Neuronal stem cell (in vitro differentiated cells): ENCODE measurements at regions not wholly inside any gene's neighbourhood (a gene's known extent, or its start where the extent isn't known, plus 50 kb on each side); places are given as distances from the start of the nearest gene placed in this dataset.

Source experiments
- DNase-seq: peaks from one replicate; pipeline ENCODE4 v3.0.0-alpha.2; 2013; ENCODE audit warnings: low spot score
- H2AFZ ChIP-seq: one replicate; pipeline ENCODE4 v1.6.1; 2013; ENCODE audit warnings: mild to moderate bottlenecking, low read length, inconsistent platforms
- H2AK5ac ChIP-seq: 2 replicates; pipeline ENCODE4 v1.6.1; 2013; ENCODE audit warnings: low read depth, mild to moderate bottlenecking, inconsistent platforms, low read length, moderate library complexity, mixed read lengths
- H2BK120ac ChIP-seq: 2 replicates; pipeline ENCODE4 v1.6.1; 2013; ENCODE audit warnings: low read depth, mild to moderate bottlenecking, inconsistent platforms, low read length, moderate library complexity, mixed read lengths
- H2BK12ac ChIP-seq: one replicate; pipeline ENCODE4 v1.6.1; 2013; ENCODE audit warnings: low read length, inconsistent platforms
- H2BK15ac ChIP-seq: 2 replicates; pipeline ENCODE4 v1.6.1; 2013; ENCODE audit warnings: mild to moderate bottlenecking, low read length, inconsistent platforms, mixed read lengths
- H2BK5ac ChIP-seq: one replicate; pipeline ENCODE4 v1.6.1; 2013; ENCODE audit warnings: inconsistent platforms, mild to moderate bottlenecking, low read length, moderate library complexity
- H3K14ac ChIP-seq: one replicate; pipeline ENCODE4 v1.6.1; 2013; ENCODE audit warnings: low read length, inconsistent platforms
- H3K18ac ChIP-seq: 2 replicates; pipeline ENCODE4 v1.6.1; 2013; ENCODE audit warnings: low read length, inconsistent platforms
- H3K23ac ChIP-seq: 2 replicates; pipeline ENCODE4 v1.6.1; 2013; ENCODE audit warnings: low read depth, mild to moderate bottlenecking, mixed read lengths, low read length, inconsistent platforms; ENCODE audit not compliant: poor library complexity
- H3K27ac ChIP-seq: replicated peaks from 3 replicates; pipeline ENCODE4 v1.5.1; 2013; ENCODE audit warnings: low read length, inconsistent platforms
- H3K27me3 ChIP-seq, 3 experiments: 2 replicates each; pipeline ENCODE4 v1.6.1; 2013; ENCODE audit warnings: low read length in 3 of 3, mild to moderate bottlenecking in 2 of 3, inconsistent platforms in 1 of 3, low read depth in 1 of 3, mixed read lengths in 1 of 3, moderate library complexity in 1 of 3; ENCODE audit not compliant: control insufficient read depth in 3 of 3, insufficient read depth in 3 of 3
- H3K36me3 ChIP-seq, 2 donors: replicated peaks in 1 of 2; 2 replicates each; pipeline ENCODE4 v1.6.1; 2013; ENCODE audit warnings: low read length in 2 of 2; ENCODE audit not compliant: control insufficient read depth in 2 of 2, insufficient read depth in 2 of 2
- H3K4ac ChIP-seq: 2 replicates; pipeline ENCODE4 v1.6.1; 2013; ENCODE audit warnings: inconsistent platforms, mild to moderate bottlenecking, low read length, moderate library complexity
- H3K4me1 ChIP-seq, 2 donors: 1 replicate in 1 of 2; 2 replicates in 1 of 2; pipeline ENCODE4 v1.6.1; 2013; ENCODE audit warnings: low read length in 2 of 2, low read depth in 1 of 2; ENCODE audit not compliant: control insufficient read depth in 2 of 2, insufficient read depth in 1 of 2
- H3K4me2 ChIP-seq: one replicate; pipeline ENCODE4 v1.6.1; 2013; ENCODE audit warnings: mild to moderate bottlenecking, low read length, inconsistent platforms; ENCODE audit not compliant: insufficient read depth, poor library complexity, severe bottlenecking
- H3K4me3 ChIP-seq, 2 donors: 2 replicates each; pipeline ENCODE4 v1.5.1; 2013; ENCODE audit warnings: low read length in 2 of 2, mild to moderate bottlenecking in 2 of 2, inconsistent platforms in 1 of 2, moderate library complexity in 1 of 2
- H3K79me1 ChIP-seq: one replicate; pipeline ENCODE4 v1.6.1; 2013; ENCODE audit warnings: low read depth, mild to moderate bottlenecking, inconsistent platforms, low read length, moderate library complexity
- H3K9ac ChIP-seq: one replicate; pipeline ENCODE4 v1.6.1; 2013; ENCODE audit warnings: mild to moderate bottlenecking, low read depth, low read length, inconsistent platforms; ENCODE audit not compliant: poor library complexity
- H3K9me3 ChIP-seq, 2 donors: replicated peaks in 1 of 2; 2 replicates each; pipeline versions ENCODE3 to v1.6.1; 2013; ENCODE audit warnings: low read length in 2 of 2, mild to moderate bottlenecking in 2 of 2, inconsistent platforms in 1 of 2, low read depth in 1 of 2, mixed read lengths in 1 of 2, moderate library complexity in 1 of 2; ENCODE audit not compliant: control insufficient read depth in 2 of 2, insufficient read depth in 1 of 2
- H4K8ac ChIP-seq: one replicate; pipeline ENCODE4 v1.6.1; 2013; ENCODE audit warnings: low read depth, mild to moderate bottlenecking, inconsistent platforms, low read length, moderate library complexity
- H4K91ac ChIP-seq: one replicate; pipeline ENCODE4 v1.6.1; 2013; ENCODE audit warnings: low read length, low read depth, mild to moderate bottlenecking, inconsistent platforms; ENCODE audit not compliant: poor library complexity
- WGBS, 2 donors: extraction: QIAGEN DNeasy Blood & Tissue Kit; methylation state at CpG; one replicate each; pipeline ENCODE4 v1.1.7; 2013; ENCODE audit warnings: missing lambda C conversion rate in 2 of 2, mixed read lengths in 1 of 2; ENCODE audit not compliant: insufficient read length in 2 of 2, insufficient replicate concordance in 1 of 2; ENCODE audit errors: extremely low coverage in 2 of 2; 5-methylcytosine and 5-hydroxymethylcytosine counted together

GRCh38 chr15:77744398-77744797 is 111.7 kb upstream of the LINGO1 start:
- Histone ChIP-seq H3K9ac (no peak overlapping the region), H3K23ac (no peak overlapping the region), H2AFZ (no peak overlapping the region), H3K79me1 (peaks cover 1% of the 10 kb centered on the region), H4K8ac (no peak overlapping the region), H3K4me2 (no peak overlapping the region), H3K36me3 (no peaks in the 10 kb centered on the region), H2BK5ac (no peak overlapping the region), H3K9me3 (peaks cover 0 to 2% of the 10 kb centered on the region in 2 donors), H3K4me3 (no peak overlapping the region), H2BK15ac (no peak overlapping the region), H2BK12ac (no peak overlapping the region), H3K27ac (no peak overlapping the region), H3K18ac (no peak overlapping the region), H3K27me3 (peaks cover 0 to 32% (median 3%) of the 10 kb centered on the region in 3 experiments), H3K4ac (no peak overlapping the region), H2AK5ac (no peak overlapping the region), H3K14ac (no peak overlapping the region), H3K4me1 (peaks cover 2 to 19% of the 10 kb centered on the region in 2 donors), H2BK120ac (no peak overlapping the region), H4K91ac (no peak overlapping the region)
- WGBS, 2 donors: no CpG with 5 or more reads among the region's 6 CpGs
- no peak for DNase-seq

DNA sequence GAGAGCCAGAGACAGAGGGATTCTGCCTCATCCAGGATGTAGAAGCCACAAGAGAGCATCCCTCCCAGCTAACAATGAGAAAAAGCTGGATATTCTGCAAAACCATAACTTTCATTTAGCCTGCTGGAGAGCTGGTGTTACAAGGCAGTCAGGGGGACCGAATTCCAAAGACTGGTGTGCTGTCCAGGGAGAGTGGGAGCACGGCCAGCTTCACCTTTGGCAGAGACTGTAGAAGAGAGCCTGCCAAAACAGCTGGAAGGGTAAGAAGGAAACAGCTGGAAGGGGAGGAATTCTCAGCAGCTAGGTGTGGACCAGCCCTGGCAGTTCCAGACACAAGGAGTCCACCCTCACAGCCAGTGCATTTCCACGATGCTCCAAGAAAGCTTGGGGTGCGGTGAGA is 109.9 kb upstream of the LINGO1 start:
- no peak overlapping the region for H3K14ac ChIP-seq
- no peak overlapping the region for H2BK12ac ChIP-seq
- no CpG with 5 or more reads among the region's 4 CpGs for WGBS, 2 donors
- H3K4ac ChIP-seq: no peak overlapping the region
- H2BK120ac ChIP-seq: no peak overlapping the region
- no peak overlapping the region for H3K18ac ChIP-seq
- H4K8ac ChIP-seq: no peak overlapping the region
- H2BK5ac ChIP-seq: no peak overlapping the region
- no peaks in the 10 kb centered on the region for H3K36me3 ChIP-seq
- H3K4me2 ChIP-seq: no peak overlapping the region
- H3K27me3 ChIP-seq: peaks cover 0 to 50% (median 7%) of the 10 kb centered on the region in 3 experiments
- H4K91ac ChIP-seq: no peak overlapping the region
- no peak overlapping the region for H3K23ac ChIP-seq
- no peak overlapping the region for H3K4me3 ChIP-seq
- H2BK15ac ChIP-seq: no peak overlapping the region
- H2AK5ac ChIP-seq: peak overlapping the region; percentile 72
- no peak for DNase-seq
- peaks cover 0 to 2% of the 10 kb centered on the region in 2 donors for H3K9me3 ChIP-seq
- H3K4me1 ChIP-seq: peaks cover 8 to 21% of the 10 kb centered on the region in 2 donors
- H2AFZ ChIP-seq: no peak overlapping the region
- H3K79me1 ChIP-seq: peaks cover 1% of the 10 kb centered on the region
- H3K9ac ChIP-seq: no peak overlapping the region
- no peak overlapping the region for H3K27ac ChIP-seq

GRCh38 chr15:77742127-77742526 is 109.4 kb upstream of the LINGO1 start:
- H2AFZ ChIP-seq: no peak overlapping the region
- no peak overlapping the region for H4K8ac ChIP-seq
- H3K14ac ChIP-seq: no peak overlapping the region
- WGBS, 2 donors: no CpG with 5 or more reads among the region's 5 CpGs
- no peak overlapping the region for H2BK5ac ChIP-seq
- no peaks in the 10 kb centered on the region for H3K36me3 ChIP-seq
- H3K18ac ChIP-seq: peak overlapping the region; percentile 52
- H3K4me1 ChIP-seq: peaks cover 8 to 16% of the 10 kb centered on the region in 2 donors
- no peak overlapping the region for H3K9ac ChIP-seq
- DNase-seq: no peak
- H2BK120ac ChIP-seq: no peak overlapping the region
- H3K23ac ChIP-seq: no peak overlapping the region
- H3K9me3 ChIP-seq: peaks cover 0 to 2% of the 10 kb centered on the region in 2 donors
- H2BK12ac ChIP-seq: no peak overlapping the region
- no peak overlapping the region for H4K91ac ChIP-seq
- peaks cover 0 to 55% (median 8%) of the 10 kb centered on the region in 3 experiments for H3K27me3 ChIP-seq
- peaks cover 1% of the 10 kb centered on the region for H3K79me1 ChIP-seq
- H3K4me3 ChIP-seq: no peak overlapping the region
- no peak overlapping the region for H2BK15ac ChIP-seq
- H3K4ac ChIP-seq: no peak overlapping the region
- H3K4me2 ChIP-seq: no peak overlapping the region
- peak overlapping the region; percentile 72 for H2AK5ac ChIP-seq
- no peak overlapping the region for H3K27ac ChIP-seq

DNA sequence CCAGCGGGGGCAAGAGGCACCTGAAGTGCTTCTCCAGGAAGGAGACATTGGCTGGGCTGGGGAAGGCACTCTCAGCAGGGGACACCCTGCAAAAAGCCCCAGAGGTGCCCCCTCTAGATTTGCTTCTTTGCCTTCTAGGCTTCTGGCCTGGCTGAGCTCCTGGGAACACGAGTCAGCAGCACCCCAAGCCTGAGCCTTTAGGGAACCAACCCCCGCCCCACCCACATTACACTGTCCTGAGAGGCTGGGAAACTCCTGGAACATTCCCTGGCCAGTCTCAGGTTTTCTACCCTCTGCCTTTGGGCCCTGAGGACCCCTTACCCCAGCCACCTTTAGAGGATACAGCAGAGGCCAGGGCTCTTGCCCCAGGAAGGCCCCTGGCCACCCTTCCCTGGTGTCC is 108.4 kb upstream of the LINGO1 start:
- Histone ChIP-seq H3K27me3 (peaks cover 0 to 57% (median 8%) of the 10 kb centered on the region in 3 experiments), H3K27ac (no peak overlapping the region), H2BK120ac (no peak overlapping the region), H3K4me1 (peaks cover 8 to 12% of the 10 kb centered on the region in 2 donors), H3K4ac (no peak overlapping the region), H4K8ac (no peak overlapping the region), H2BK15ac (no peak overlapping the region), H3K18ac (peak overlapping the region; percentile 35), H3K23ac (no peak overlapping the region), H4K91ac (no peak overlapping the region), H3K4me2 (no peak overlapping the region), H3K79me1 (no peaks in the 10 kb centered on the region), H2BK12ac (no peak overlapping the region), H3K14ac (peak overlapping the region; percentile 75), H3K9me3 (peaks cover 0 to 2% of the 10 kb centered on the region in 2 donors), H3K36me3 (no peaks in the 10 kb centered on the region), H2AFZ (no peak overlapping the region), H2AK5ac (peak overlapping the region; percentile 72), H2BK5ac (no peak overlapping the region), H3K4me3 (no peak overlapping the region), H3K9ac (no peak overlapping the region)
- DNase-seq: no peak
- no CpG with 5 or more reads among the region's 3 CpGs for WGBS, 2 donors
